ENCODE measurements at regions not wholly inside any gene's neighbourhood (a gene's known extent, or its start where the extent isn't known, plus 50 kb on each side); places are given as distances from the start of the nearest gene placed in this dataset.

- no peak overlapping the region for H3K4me3 ChIP-seq (ENCODE audit: low read depth in 2 of 2, low read length in 2 of 2)
- no peaks in the 10 kb centered on the region for H3K4me1 ChIP-seq (ENCODE audit: control insufficient read depth, insufficient read depth, low read length)
- no peak for TF ChIP-seq SIN3A (IDR thresholded peaks at IDR 0.05; ENCODE audit: borderline replicate concordance, insufficient read depth, low read depth, low read length)
- no peak overlapping the region for H3K27ac ChIP-seq (ENCODE audit: low read length)
- POLR2A ChIA-PET: no interaction called here
- DNase-seq (ENCODE audit: low read depth, low spot score) (no peak), ATAC-seq (no peak)
- CTCF ChIA-PET: no interaction called here
- intact Hi-C loops (cut with micrococcal nuclease; ENCODE audit: unreplicated experiment): no loop called here
- in situ Hi-C loops (cut with HindIII; ENCODE audit: low pct_unique_long_range_greater_than_20kb, low sequenced_read_pairs): no loop called here
- H3K27me3 ChIP-seq (ENCODE audit: control insufficient read depth, insufficient read depth, low read length): no peaks in the 10 kb centered on the region
- BruUV-seq (replicated peaks): no TSS peak
- H3K9me3 ChIP-seq (ENCODE audit: control insufficient read depth, insufficient read depth, low read depth, low read length): no peaks in the 10 kb centered on the region
- H3K36me3 ChIP-seq (ENCODE audit: control insufficient read depth, insufficient read depth, low read length): no peaks in the 10 kb centered on the region
Observed at GRCh38 chr2:228848638-228849037, 422.4 kb downstream of the PID1 start.

GRCh38 chr2:228847684-228848083, 423.4 kb downstream of the PID1 start:
- H3K27me3 ChIP-seq (ENCODE audit: control insufficient read depth, insufficient read depth, low read length): no peaks in the 10 kb centered on the region
- intact Hi-C loops (cut with micrococcal nuclease; ENCODE audit: unreplicated experiment) (no loop called here), in situ Hi-C loops (cut with HindIII; ENCODE audit: low pct_unique_long_range_greater_than_20kb, low sequenced_read_pairs) (no loop called here)
- DNase-seq (ENCODE audit: low read depth, low spot score): no peak
- no peaks in the 10 kb centered on the region for H3K4me1 ChIP-seq (ENCODE audit: control insufficient read depth, insufficient read depth, low read length)
- H3K9me3 ChIP-seq (ENCODE audit: control insufficient read depth, insufficient read depth, low read depth, low read length): no peaks in the 10 kb centered on the region
- no peak for ATAC-seq
- H3K27ac ChIP-seq (ENCODE audit: low read length): no peak overlapping the region
- no peak overlapping the region for H3K4me3 ChIP-seq (ENCODE audit: low read depth in 2 of 2, low read length in 2 of 2)
- no TSS peak for BruUV-seq (replicated peaks)
- ChIA-PET CTCF (no interaction called here), POLR2A (no interaction called here)
- no peaks in the 10 kb centered on the region for H3K36me3 ChIP-seq (ENCODE audit: control insufficient read depth, insufficient read depth, low read length)
- no peak for TF ChIP-seq REST (IDR thresholded peaks at IDR 0.05; ENCODE audit: insufficient read depth in 1 of 2, low read depth in 2 of 2, low read length in 1 of 2)
- TF ChIP-seq TCF7L2 (IDR thresholded peaks at IDR 0.05; ENCODE audit: low read depth, low read length): no peak
- no peak for TF ChIP-seq POLR2AphosphoS5 (IDR thresholded peaks at IDR 0.05; ENCODE audit: low read depth, low read length)
- no peak for TF ChIP-seq CTCF (IDR thresholded peaks at IDR 0.05)
- no peak for TF ChIP-seq SIN3A (IDR thresholded peaks at IDR 0.05; ENCODE audit: borderline replicate concordance, insufficient read depth, low read depth, low read length)

GRCh38 chr2:228846161-228846560, 424.9 kb downstream of the PID1 start:
- Histone ChIP-seq H3K27me3 (ENCODE audit: control insufficient read depth, insufficient read depth, low read length) (no peaks in the 10 kb centered on the region), H3K27ac (ENCODE audit: low read length) (no peak overlapping the region), H3K4me1 (ENCODE audit: control insufficient read depth, insufficient read depth, low read length) (no peaks in the 10 kb centered on the region), H3K36me3 (ENCODE audit: control insufficient read depth, insufficient read depth, low read length) (no peaks in the 10 kb centered on the region), H3K9me3 (ENCODE audit: control insufficient read depth, insufficient read depth, low read depth, low read length) (no peaks in the 10 kb centered on the region), H3K4me3 (ENCODE audit: low read depth in 2 of 2, low read length in 2 of 2) (no peak overlapping the region)
- CTCF ChIA-PET: no interaction called here
- no TSS peak for BruUV-seq (replicated peaks)
- intact Hi-C loops (cut with micrococcal nuclease; ENCODE audit: unreplicated experiment) (no loop called here), in situ Hi-C loops (cut with HindIII; ENCODE audit: low pct_unique_long_range_greater_than_20kb, low sequenced_read_pairs) (no loop called here)
- ATAC-seq: no peak
- no peak for DNase-seq (ENCODE audit: low read depth, low spot score)
- POLR2A ChIA-PET: no interaction called here
- TF ChIP-seq SIN3A (IDR thresholded peaks at IDR 0.05; ENCODE audit: borderline replicate concordance, insufficient read depth, low read depth, low read length) (no peak), REST (IDR thresholded peaks at IDR 0.05; ENCODE audit: insufficient read depth in 1 of 2, low read depth in 2 of 2, low read length in 1 of 2) (no peak), CTCF (IDR thresholded peaks at IDR 0.05) (no peak), POLR2AphosphoS5 (IDR thresholded peaks at IDR 0.05; ENCODE audit: low read depth, low read length) (no peak), TCF7L2 (IDR thresholded peaks at IDR 0.05; ENCODE audit: low read depth, low read length) (no peak)

Data from Panc1 (cell line).